ENCODE measurements at regions not wholly inside any gene's neighbourhood (a gene's known extent, or its start where the extent isn't known, plus 50 kb on each side); places are given as distances from the start of the nearest gene placed in this dataset.

GRCh38 chr17:34713687-34714086 is 134.3 kb downstream of the TMEM132E start:
- no peak for TF ChIP-seq MAX (IDR thresholded peaks at IDR 0.05)
- TF ChIP-seq CTCF (IDR thresholded peaks at IDR 0.05; ENCODE audit: low read depth, low read length, missing input control): no peak
- TF ChIP-seq TAF1 (conservative IDR thresholded peaks at IDR 0.05): no peak
- TF ChIP-seq FOXA1 (IDR thresholded peaks at IDR 0.05): no peak
- no peak for TF ChIP-seq RAD21 (IDR thresholded peaks at IDR 0.05)
- no peak for TF ChIP-seq ATF3 (IDR thresholded peaks at IDR 0.05)
- no peak for TF ChIP-seq HNF4G (IDR thresholded peaks at IDR 0.05)
- no peak for TF ChIP-seq YY1 (IDR thresholded peaks at IDR 0.05)
- TF ChIP-seq EGR1 (IDR thresholded peaks at IDR 0.05; ENCODE audit: low read depth in 2 of 2): no peak
- no peak for TF ChIP-seq ZBTB33 (IDR thresholded peaks at IDR 0.05)
- TF ChIP-seq REST (IDR thresholded peaks at IDR 0.05): no peak
- no peak for TF ChIP-seq JUND (IDR thresholded peaks at IDR 0.05)
- no peak for TF ChIP-seq SP1 (IDR thresholded peaks at IDR 0.05)
